Trophoblast cell (in vitro differentiated cells and primary cell): ENCODE measurements at regions not wholly inside any gene's neighbourhood (a gene's known extent, or its start where the extent isn't known, plus 50 kb on each side); places are given as distances from the start of the nearest gene placed in this dataset.

Experiments
- DNase-seq, 2 donors: peaks; one replicate each; pipeline ENCODE4 v3.0.0-alpha.2; 2016
- H2AFZ ChIP-seq: 2 replicates; pipeline ENCODE4 v1.6.1; 2013; ENCODE audit warnings: low read length, moderate library complexity, mild to moderate bottlenecking; ENCODE audit not compliant: insufficient read depth, poor library complexity
- H2AK5ac ChIP-seq: 2 replicates; pipeline ENCODE4 v1.6.1; 2013; ENCODE audit warnings: mild to moderate bottlenecking, low read length
- H2BK120ac ChIP-seq: 2 replicates; pipeline ENCODE4 v1.6.1; 2013; ENCODE audit warnings: low read length, mild to moderate bottlenecking, moderate library complexity; ENCODE audit not compliant: insufficient read depth, poor library complexity
- H2BK12ac ChIP-seq: 2 replicates; pipeline ENCODE4 v1.6.1; 2013; ENCODE audit warnings: mild to moderate bottlenecking, low read length, moderate library complexity
- H2BK5ac ChIP-seq: 2 replicates; pipeline ENCODE4 v1.6.1; 2013; ENCODE audit warnings: low read length, low read depth, moderate library complexity, mild to moderate bottlenecking; ENCODE audit not compliant: poor library complexity
- H3K14ac ChIP-seq: 2 replicates; pipeline ENCODE4 v1.6.1; 2013; ENCODE audit warnings: mild to moderate bottlenecking, low read length
- H3K18ac ChIP-seq: 2 replicates; pipeline ENCODE4 v1.6.1; 2013; ENCODE audit warnings: mild to moderate bottlenecking, low read length
- H3K23ac ChIP-seq: 2 replicates; pipeline ENCODE4 v1.6.1; 2013; ENCODE audit warnings: low read length
- H3K27ac ChIP-seq: 2 replicates; pipeline ENCODE4 v1.5.1; 2013; ENCODE audit warnings: low read depth, mild to moderate bottlenecking, inconsistent platforms, low read length, moderate library complexity
- H3K27me3 ChIP-seq: 2 replicates; pipeline ENCODE4 v1.6.1; 2013; ENCODE audit warnings: inconsistent platforms, mild to moderate bottlenecking, low read length, moderate library complexity; ENCODE audit not compliant: insufficient read depth
- H3K36me3 ChIP-seq, 2 experiments: 1 replicate in 1 of 2; 2 replicates in 1 of 2; pipeline ENCODE4 v1.6.1; 2013; ENCODE audit warnings: low read length in 2 of 2, mild to moderate bottlenecking in 2 of 2, moderate library complexity in 1 of 2; ENCODE audit not compliant: insufficient read depth in 2 of 2, control insufficient read depth in 1 of 2
- H3K4ac ChIP-seq: 2 replicates; pipeline ENCODE4 v1.6.1; 2013; ENCODE audit warnings: low read depth, mild to moderate bottlenecking, low read length, moderate library complexity
- H3K4me1 ChIP-seq, 2 experiments: 1 replicate in 1 of 2; 2 replicates in 1 of 2; pipeline ENCODE4 v1.6.1; 2013; ENCODE audit warnings: low read length in 2 of 2, mild to moderate bottlenecking in 2 of 2, moderate library complexity in 1 of 2; ENCODE audit not compliant: insufficient read depth in 2 of 2, control insufficient read depth in 1 of 2
- H3K4me2 ChIP-seq: 2 replicates; pipeline ENCODE4 v1.6.1; 2013; ENCODE audit warnings: inconsistent platforms, mild to moderate bottlenecking, low read length, moderate library complexity
- H3K4me3 ChIP-seq: 2 replicates; pipeline ENCODE4 v1.5.1; 2013; ENCODE audit warnings: mild to moderate bottlenecking, low read depth, low read length, inconsistent platforms
- H3K79me1 ChIP-seq: one replicate; pipeline ENCODE4 v1.6.1; 2013; ENCODE audit warnings: low read length
- H3K79me2 ChIP-seq: 2 replicates; pipeline ENCODE4 v1.6.1; 2013; ENCODE audit warnings: low read length, mild to moderate bottlenecking; ENCODE audit not compliant: control insufficient read depth, insufficient read depth, poor library complexity
- H3K9ac ChIP-seq: 2 replicates; pipeline ENCODE4 v1.6.1; 2013; ENCODE audit warnings: mild to moderate bottlenecking, low read length
- H3K9me3 ChIP-seq: 2 replicates; pipeline ENCODE4 v1.6.1; 2013; ENCODE audit warnings: low read depth, mild to moderate bottlenecking, control low read depth, inconsistent platforms, low read length; ENCODE audit not compliant: insufficient read depth
- H4K12ac ChIP-seq: 2 replicates; pipeline ENCODE4 v1.6.1; 2013; ENCODE audit warnings: low read depth, mild to moderate bottlenecking, low read length, moderate library complexity
- H4K8ac ChIP-seq: 2 replicates; pipeline ENCODE4 v1.6.1; 2013; ENCODE audit warnings: low read depth, mild to moderate bottlenecking, low read length, moderate library complexity
- H4K91ac ChIP-seq: one replicate; pipeline ENCODE4 v1.6.1; 2013; ENCODE audit warnings: low read depth, mild to moderate bottlenecking, low read length, moderate library complexity
- WGBS: extraction: QIAGEN DNeasy Blood & Tissue Kit; methylation state at CpG from one replicate; pipeline ENCODE4 v1.1.7; 2013; ENCODE audit warnings: missing lambda C conversion rate; ENCODE audit not compliant: insufficient read length, insufficient coverage; ENCODE audit errors: extremely low coverage; 5-methylcytosine and 5-hydroxymethylcytosine counted together

GRCh38 chr2:239768907-239769553 is 256.1 kb downstream of the NDUFA10 start:
- DNase-seq: no peak
- no peak overlapping the region for H2BK12ac ChIP-seq
- no peak overlapping the region for H2BK120ac ChIP-seq
- no peak overlapping the region for H2AK5ac ChIP-seq
- no peak overlapping the region for H2BK5ac ChIP-seq
- no peak overlapping the region for H3K23ac ChIP-seq
- no peak overlapping the region for H2AFZ ChIP-seq
- no peak overlapping the region for H3K4me3 ChIP-seq
- no peak overlapping the region for H3K18ac ChIP-seq
- peaks cover 26% of the 10 kb centered on the region for H3K9me3 ChIP-seq
- H4K91ac ChIP-seq: no peak overlapping the region
- no peak overlapping the region for H3K9ac ChIP-seq
- H3K79me1 ChIP-seq: no peaks in the 10 kb centered on the region
- no peak overlapping the region for H3K14ac ChIP-seq
- no peak overlapping the region for H4K8ac ChIP-seq
- H3K79me2 ChIP-seq: no peaks in the 10 kb centered on the region
- WGBS: no CpG with 5 or more reads among the region's 10 CpGs
- no peaks in the 10 kb centered on the region for H3K36me3 ChIP-seq
- H3K4me2 ChIP-seq: no peak overlapping the region
- no peak overlapping the region for H3K27ac ChIP-seq
- no peak overlapping the region for H4K12ac ChIP-seq
- H3K4me1 ChIP-seq: no peaks in the 10 kb centered on the region
- H3K27me3 ChIP-seq: peaks cover 2% of the 10 kb centered on the region
- H3K4ac ChIP-seq: no peak overlapping the region

- H3K79me1 ChIP-seq: no peaks in the 10 kb centered on the region
- no peak overlapping the region for H2AK5ac ChIP-seq
- H3K36me3 ChIP-seq: no peaks in the 10 kb centered on the region
- no peak overlapping the region for H3K23ac ChIP-seq
- no peak overlapping the region for H2BK12ac ChIP-seq
- H3K4me3 ChIP-seq: no peak overlapping the region
- no peak overlapping the region for H3K4me2 ChIP-seq
- H3K27ac ChIP-seq: no peak overlapping the region
- H3K9me3 ChIP-seq: peaks cover 20% of the 10 kb centered on the region
- no peak overlapping the region for H3K9ac ChIP-seq
- H3K14ac ChIP-seq: no peak overlapping the region
- H3K4ac ChIP-seq: no peak overlapping the region
- no peak overlapping the region for H2BK120ac ChIP-seq
- no peak overlapping the region for H4K12ac ChIP-seq
- H2AFZ ChIP-seq: no peak overlapping the region
- H3K27me3 ChIP-seq: peaks cover 2% of the 10 kb centered on the region
- H3K18ac ChIP-seq: no peak overlapping the region
- H3K4me1 ChIP-seq: no peaks in the 10 kb centered on the region
- H2BK5ac ChIP-seq: no peak overlapping the region
- no peaks in the 10 kb centered on the region for H3K79me2 ChIP-seq
- no peak for DNase-seq
- H4K8ac ChIP-seq: no peak overlapping the region
- no peak overlapping the region for H4K91ac ChIP-seq
- WGBS: no CpG with 5 or more reads among the region's 23 CpGs
Observed at GRCh38 chr2:239768031-239768790, 256.9 kb downstream of the NDUFA10 start.

GRCh38 chr2:239767021-239767905 is 257.9 kb downstream of the NDUFA10 start:
- Histone ChIP-seq H3K79me2 (no peaks in the 10 kb centered on the region), H3K36me3 (no peaks in the 10 kb centered on the region), H2AK5ac (no peak overlapping the region), H3K27me3 (no peaks in the 10 kb centered on the region), H3K9me3 (peaks cover 13% of the 10 kb centered on the region), H4K8ac (no peak overlapping the region), H2BK12ac (no peak overlapping the region), H3K4ac (no peak overlapping the region), H3K4me1 (no peaks in the 10 kb centered on the region), H3K9ac (no peak overlapping the region), H2AFZ (no peak overlapping the region), H4K91ac (no peak overlapping the region), H3K23ac (no peak overlapping the region), H2BK5ac (no peak overlapping the region), H3K27ac (no peak overlapping the region), H3K79me1 (no peaks in the 10 kb centered on the region), H3K4me2 (no peak overlapping the region), H3K18ac (no peak overlapping the region), H2BK120ac (no peak overlapping the region), H3K14ac (no peak overlapping the region), H4K12ac (no peak overlapping the region), H3K4me3 (no peak overlapping the region)
- DNase-seq: no peak
- WGBS: no CpG with 5 or more reads among the region's 26 CpGs

- no peak for DNase-seq
- no peak overlapping the region for H4K91ac ChIP-seq
- no CpG with 5 or more reads among the region's 12 CpGs for WGBS
Observed at GRCh38 chr2:239765911-239766310, 259.2 kb downstream of the NDUFA10 start.

More at GRCh38 chr2:239765911-239766310, 259.2 kb downstream of the NDUFA10 start:
- H4K12ac ChIP-seq: no peak overlapping the region
- no peaks in the 10 kb centered on the region for H3K36me3 ChIP-seq
- H3K4me2 ChIP-seq: no peak overlapping the region
- no peak overlapping the region for H4K8ac ChIP-seq
- H3K27me3 ChIP-seq: no peaks in the 10 kb centered on the region
- H3K18ac ChIP-seq: no peak overlapping the region
- H3K4ac ChIP-seq: no peak overlapping the region
- H3K4me1 ChIP-seq: no peaks in the 10 kb centered on the region
- peaks cover 14% of the 10 kb centered on the region for H3K9me3 ChIP-seq
- H3K4me3 ChIP-seq: no peak overlapping the region
- no peak overlapping the region for H2AK5ac ChIP-seq
- H3K79me1 ChIP-seq: no peaks in the 10 kb centered on the region
- no peak overlapping the region for H2AFZ ChIP-seq
- H3K27ac ChIP-seq: no peak overlapping the region
- H2BK12ac ChIP-seq: no peak overlapping the region
- H3K14ac ChIP-seq: no peak overlapping the region
- H3K23ac ChIP-seq: no peak overlapping the region
- H3K79me2 ChIP-seq: no peaks in the 10 kb centered on the region
- H3K9ac ChIP-seq: no peak overlapping the region
- H2BK120ac ChIP-seq: no peak overlapping the region
- H2BK5ac ChIP-seq: no peak overlapping the region
